Stimulated activated CD8-positive, alpha-beta memory T cell treated with anti-CD3 and anti-CD28 coated beads, Interleukin-4, amount 100 ng/mL, for 4 hours (primary cell): ENCODE measurements at regions not wholly inside any gene's neighbourhood (a gene's known extent, or its start where the extent isn't known, plus 50 kb on each side); places are given as distances from the start of the nearest gene placed in this dataset.
"Not testable (repeated sequence)": the region's sequence is repeated elsewhere in the genome, so short reads cannot be mapped to it uniquely, and the experiment has no call there.

ENCODE experiments used
- DNase-seq, 2 donors: peaks; one replicate each; pipeline ENCODE4 v3.0.0-alpha.2; 2020; ENCODE audit warnings: low read depth in 2 of 2, low spot score in 1 of 2

DNA sequence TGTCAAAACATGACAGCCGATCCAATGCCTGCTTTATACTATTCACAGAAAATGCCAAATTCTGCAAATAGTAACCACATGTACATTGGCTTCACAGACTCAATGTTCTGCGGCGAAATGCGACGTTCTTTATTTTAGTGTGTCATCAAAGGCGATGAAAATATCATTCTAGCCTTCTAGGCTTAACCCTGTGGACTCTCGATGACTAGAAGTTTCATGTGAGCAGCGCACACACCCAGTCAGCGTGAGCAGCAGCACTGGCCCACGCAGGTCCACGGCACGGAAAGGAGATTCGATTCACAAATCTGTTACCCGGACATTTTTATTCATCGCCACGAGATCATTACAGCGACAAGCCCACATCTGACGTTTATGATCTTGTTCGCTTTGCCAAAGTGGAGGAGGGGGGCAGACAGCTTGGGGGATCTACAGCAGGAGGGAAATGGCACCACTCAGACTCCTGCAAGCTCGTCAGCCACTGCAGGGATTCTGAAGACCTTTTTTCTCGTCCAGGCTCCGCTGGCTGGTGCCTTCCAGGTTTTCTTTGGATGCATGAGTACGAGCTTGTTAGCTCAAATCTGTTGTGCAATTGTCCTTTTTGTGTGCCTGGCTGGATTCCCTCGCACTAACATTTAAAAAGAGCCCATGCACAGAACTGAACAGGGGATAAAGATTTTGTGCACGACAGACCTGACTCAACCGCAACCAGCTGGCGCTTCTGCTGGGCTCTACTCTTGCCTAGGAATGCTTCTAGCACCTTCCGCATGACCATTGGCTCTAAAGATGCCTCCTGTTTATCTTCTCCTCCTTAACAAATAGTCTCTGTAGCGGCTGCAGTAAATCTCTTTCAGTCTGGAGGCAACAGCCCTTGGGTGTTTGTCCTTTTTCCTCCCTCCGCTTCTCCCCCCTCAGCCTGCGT, 938.4 kb downstream of the MCTP2 start:
- DNase-seq, result no peak

DNA sequence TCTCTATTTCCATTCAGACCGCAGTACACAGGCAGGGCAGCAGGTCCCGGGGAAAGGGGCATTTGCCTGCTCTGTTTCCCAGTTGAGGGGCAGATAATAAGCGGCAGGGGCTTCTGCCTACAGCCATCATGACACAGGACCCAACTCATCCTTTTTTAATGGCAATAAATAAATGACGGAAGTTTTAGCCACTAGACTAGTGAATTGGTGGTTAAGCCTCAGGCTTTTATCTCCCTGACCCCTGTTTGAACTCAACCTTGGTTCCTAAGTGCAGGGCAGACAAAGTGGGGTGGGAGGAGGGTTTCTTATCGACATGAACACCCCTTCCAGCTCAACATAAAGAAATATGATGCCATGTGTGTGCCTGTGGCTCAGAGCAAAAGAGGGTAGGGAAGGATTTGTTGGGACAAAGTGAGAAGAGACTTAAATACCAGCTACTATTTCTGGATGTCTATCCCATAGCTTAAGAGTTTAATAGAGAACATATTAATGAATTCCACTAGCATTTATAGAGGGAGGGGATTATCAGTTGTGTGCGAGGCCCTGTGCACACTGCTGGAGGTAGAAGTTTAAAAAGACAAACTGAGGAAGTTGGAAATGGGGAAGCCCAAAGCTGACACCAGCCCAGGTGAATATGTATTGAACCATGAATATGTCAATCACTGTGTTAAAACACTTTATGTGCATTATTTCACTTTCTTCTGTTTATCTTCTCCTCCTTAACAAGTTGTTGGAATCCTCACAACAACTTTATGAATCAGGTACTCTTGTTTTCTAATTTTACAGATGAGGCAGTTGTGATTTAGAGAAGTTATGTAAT, 939.4 kb downstream of the MCTP2 start:
- no peak for DNase-seq

DNA sequence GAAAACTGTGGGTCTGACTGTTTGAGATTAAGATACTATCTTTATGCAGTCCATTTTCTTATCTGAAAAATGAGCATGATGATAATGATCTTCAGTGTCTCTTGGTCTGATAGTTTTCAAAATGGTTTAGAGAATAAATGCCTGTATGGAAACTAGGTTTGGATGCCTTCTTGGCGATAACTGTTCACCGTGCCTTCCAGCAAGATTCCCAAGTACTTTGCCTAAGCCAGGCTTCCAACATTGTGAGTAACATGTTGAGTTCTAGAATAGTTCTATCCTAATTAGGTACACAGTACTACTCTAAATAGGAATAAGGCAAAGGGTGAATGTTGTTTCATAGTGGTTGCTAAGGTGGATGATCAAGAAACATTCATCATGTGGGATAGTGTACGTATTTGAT, 940.2 kb downstream of the MCTP2 start:
- DNase-seq, result no peak

DNA sequence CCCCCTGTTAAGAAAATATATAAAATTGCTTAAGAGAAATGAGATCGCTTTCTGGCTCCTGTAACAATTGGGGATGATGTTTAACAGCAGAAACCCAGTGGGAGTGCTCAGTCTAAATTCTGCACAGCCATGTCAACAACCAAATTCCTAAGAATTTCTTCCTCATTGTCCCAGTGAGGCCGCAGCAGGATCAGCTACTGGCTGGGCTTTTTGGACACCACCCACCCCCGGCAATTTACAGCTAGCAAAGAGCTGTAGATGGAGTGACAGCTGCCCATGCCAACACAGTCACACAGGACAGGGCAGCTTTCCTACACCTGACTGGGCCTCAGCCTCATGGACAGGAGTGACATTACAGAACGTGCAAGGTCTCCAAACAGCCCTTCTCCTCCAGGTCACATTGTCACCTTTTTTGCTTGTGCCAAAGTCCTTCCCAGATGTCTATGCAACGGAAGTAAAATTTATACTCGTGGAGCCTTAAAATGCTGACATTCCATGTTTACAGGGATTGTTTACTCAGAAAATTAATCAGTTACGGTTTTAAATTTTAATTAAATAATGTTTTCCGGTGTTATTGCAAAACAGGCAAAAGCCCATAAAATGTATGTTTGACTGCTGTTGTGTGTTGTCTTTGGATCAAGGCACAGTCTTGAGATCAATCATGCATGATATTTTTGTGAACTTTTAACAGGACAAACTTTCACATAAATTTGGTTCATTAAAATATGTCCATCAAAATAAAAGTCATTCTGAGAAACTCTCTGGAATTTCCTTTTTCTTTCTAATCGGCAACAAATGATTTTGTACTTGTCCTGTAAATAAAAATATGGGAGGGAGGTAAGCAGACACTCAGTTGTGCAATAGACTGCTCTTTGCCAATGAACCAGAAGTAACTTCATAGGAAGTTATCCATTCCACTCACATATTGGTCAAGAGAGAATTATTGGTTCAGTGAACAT, 943.2 kb downstream of the MCTP2 start:
- no peak for DNase-seq

DNA sequence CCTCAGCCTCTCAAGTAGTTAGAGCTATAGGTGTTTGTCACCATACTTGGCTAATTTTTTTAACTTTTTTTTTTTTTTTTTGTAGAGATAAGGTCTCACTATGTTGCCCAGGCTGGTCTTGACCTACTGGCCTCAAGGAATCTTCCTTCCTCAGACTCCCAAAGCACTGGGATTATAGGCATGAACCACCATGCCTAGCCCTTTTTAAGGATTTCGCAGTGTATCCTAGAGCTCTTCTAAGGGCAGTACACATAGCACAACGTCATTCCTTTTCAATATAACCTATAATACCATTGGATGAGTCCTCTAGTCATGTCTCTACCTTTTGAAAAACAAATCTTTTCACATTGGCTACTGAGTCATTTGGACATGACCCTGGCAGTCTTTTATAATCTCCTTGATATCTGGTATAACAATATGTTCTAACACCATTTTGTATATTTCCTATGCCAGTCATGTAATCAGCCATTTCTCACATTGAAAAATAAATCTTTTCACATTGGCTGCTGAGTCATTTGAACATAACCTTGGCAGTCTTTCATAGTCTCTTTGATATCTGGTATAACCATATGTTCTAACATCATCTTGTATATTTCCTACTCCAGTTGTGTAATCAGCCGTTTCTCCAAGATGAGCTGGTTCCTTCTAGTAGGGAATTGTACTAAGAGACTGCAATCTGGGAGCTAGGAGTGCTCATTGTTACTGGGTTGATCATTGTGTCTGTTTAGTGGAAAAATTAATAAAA, 944.7 kb downstream of the MCTP2 start:
- no peak for DNase-seq

DNA sequence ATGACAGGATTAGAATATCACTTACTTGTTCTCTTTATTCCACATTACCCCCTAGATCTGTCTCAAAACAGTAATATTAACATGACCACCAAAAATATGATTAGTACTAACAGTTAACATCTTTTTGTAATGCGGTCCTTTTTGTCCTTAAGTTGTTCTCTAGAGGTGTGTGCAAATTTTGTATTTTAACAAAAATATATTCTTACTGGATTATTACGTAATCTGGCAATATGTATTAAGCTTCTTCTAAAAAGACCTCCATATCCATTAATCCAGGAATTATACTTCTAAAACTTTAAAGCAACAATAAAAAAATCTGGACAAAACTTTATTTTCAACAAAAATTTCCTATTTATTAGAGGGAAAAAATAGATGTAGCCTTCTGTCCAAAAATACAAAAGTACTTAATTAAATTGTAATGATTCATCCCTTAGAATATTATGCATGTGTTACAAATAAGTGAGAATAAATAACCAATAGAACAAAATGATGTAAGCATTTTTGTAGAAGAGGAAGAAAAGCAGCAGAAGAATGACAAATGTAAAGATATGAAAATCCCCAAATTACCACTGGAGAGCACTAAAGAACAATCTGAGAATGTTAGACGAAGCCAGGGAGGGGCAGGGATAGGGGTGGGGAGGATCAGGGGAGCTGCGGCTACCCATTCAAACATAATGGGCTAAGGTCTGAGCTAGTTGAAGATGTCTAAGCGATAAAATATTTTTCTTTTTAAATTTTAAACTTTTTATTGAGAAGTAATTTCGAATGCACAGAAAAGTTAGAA, 945.6 kb downstream of the MCTP2 start:
- DNase-seq, result no peak

DNA sequence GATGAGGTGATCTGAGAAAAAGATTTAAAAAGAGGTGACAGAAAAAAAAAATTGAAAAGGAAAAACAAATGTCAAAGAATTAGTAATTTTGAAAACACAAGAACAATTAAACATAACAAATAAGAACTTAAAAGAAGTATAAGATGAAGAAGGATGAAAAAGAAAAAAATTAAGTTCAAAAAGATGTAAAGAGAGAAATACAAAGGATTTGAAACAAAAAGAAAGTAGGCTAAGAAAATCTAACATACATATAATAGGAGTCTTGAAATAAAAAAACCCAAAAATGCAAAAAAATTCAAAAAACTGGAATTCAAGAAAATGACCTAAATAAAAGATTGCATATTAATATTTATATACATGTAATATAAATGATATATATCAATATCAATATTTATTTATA, 949.2 kb downstream of the MCTP2 start:
- DNase-seq, result no peak

DNA sequence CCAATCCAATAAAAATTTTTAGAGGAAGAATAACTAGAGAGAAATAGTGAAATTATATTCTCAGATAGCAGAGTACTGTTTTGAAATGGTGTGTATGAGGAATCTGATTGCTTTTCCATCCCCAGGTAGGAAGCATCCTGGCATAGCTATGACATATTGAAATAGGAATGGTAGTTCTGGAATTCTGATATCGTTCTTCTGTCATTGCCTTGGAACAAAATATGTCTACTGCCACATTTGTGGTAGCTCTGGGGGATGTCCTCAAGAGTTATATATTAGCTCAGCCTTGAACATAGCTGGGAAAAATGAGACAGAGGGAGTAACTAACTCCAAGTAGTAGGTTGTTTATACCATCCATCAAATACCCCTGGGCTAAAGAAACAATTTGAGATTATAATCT, 950.7 kb downstream of the MCTP2 start:
- DNase-seq, result no peak

DNA sequence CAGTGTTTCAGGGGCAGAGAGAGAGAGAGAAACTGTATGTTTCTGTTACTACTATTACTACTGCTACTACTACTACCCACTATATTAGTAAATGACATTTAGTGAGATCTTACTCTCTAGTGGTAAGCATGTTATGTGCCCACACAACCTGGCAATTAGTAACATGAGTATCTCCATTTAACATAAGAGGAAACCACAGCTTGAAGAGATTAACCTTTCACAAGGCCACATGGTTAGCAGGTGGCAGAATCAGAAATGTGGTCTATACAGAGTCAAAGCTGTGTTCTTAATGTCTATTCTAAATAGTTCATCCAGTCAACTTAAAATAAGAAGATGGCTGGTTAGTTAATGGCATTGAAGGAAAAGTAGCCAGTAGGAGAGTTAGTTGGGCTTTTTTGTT, 961.6 kb downstream of the MCTP2 start:
- DNase-seq, result no peak

DNA sequence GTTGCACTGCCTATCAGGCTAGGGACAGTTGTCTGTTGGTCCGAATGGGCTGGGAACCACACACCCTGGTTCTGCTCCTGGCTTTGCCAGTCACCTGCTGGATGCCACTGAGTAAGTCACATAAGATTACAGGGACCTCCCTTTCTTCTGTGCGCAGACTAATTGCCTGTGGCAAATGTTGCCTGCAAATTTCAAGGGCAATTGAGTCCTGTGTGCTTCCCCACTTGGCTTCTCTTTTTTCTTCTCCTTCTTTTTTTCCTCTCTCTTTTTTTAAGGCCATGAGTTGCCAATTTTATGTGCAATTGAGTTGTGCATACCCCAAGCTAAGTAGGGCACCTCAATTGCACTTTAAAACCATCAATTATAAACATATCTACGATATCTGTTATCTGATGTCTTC, 963.4 kb downstream of the MCTP2 start:
- no peak for DNase-seq

DNA sequence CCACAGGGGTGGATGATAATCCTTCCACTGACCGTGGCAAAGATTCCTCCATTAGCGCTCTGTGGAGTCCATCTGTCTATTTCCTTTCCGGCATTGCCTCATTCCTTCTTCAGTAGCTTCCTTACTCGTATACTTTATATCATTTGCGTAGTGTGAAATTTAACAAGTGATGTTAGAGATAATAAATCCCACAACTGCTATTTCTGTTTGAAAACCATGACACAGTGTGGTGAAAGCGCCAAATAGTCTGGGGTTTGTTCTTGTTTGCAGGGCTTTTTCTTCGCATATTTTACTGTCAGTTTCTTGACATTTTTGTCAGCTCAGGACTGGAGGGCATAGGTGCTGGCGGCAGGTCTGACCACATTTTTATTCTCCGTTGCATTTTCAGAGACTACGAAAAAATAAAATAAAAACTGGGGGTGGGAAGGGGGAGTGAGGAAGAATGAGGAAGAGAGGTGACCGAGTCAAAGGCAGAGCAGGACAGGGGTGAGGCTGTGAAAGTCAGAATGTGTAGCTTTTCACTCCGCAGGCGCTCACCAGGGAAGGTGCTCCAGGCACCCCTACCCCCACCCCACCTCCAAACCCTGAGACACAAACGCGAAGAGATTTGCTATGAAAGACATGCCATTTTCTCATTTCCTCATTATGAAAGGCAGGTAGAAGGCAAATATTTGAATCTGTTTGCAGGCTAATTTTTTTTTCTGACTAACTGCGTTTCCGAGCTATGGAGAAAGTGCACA, 965.0 kb downstream of the MCTP2 start:
- DNase-seq, result no peak

DNA sequence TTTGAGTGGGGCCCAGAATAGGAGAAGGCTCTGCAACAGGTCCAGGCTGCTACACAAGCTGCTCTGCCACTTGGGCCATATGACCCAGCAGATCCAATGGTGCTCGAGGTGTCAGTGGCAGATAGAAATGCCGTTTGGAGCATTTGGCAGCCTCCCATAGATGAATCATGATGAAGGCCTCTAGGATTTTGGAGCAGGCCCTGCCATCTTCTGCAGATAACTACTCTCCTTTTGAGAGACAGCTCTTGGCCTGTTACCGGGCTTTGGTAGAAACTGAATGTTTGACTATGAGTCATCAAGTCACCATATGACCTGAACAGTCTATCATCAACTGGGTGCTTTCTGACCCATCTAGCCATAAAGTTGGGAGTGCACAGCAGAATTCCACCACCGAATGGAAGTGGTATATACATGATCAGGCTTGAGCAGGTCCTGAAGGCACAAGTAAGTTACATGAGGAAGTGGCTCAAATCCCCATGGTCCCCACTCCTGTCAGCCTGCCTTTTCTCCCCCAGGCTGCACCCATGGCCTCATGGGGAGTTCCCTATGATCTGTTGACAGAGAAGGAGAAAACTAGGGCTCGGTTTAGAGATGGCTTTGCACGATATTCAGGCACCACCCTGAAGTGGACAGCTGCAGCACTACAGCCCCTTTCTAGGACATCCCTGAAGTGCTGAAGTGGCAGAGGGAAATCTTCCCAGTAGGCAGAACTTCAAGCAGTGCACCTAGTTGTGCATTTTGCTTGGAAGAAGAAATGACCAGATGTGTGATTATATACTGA, 971.4 kb downstream of the MCTP2 start:
- DNase-seq, result no peak

DNA sequence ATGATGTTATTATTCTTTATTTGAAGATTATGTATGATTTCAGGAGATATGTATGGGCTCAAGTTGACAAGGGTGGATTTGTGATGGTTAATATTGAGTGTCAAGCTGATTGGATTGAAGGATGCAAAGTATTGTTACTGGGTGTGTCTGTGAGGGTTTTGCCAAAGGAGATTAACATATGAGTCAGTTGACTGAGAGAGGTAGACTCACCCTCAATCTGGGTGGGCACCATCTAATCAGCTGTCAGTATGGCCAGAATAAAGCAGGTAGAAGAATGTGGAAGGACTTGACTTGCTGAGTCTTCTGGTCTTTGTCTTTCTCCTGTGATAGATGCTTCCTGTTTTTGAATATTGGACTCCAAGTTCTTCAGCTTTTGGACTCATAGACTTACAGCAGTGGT, 973.7 kb downstream of the MCTP2 start:
- no peak for DNase-seq

DNA sequence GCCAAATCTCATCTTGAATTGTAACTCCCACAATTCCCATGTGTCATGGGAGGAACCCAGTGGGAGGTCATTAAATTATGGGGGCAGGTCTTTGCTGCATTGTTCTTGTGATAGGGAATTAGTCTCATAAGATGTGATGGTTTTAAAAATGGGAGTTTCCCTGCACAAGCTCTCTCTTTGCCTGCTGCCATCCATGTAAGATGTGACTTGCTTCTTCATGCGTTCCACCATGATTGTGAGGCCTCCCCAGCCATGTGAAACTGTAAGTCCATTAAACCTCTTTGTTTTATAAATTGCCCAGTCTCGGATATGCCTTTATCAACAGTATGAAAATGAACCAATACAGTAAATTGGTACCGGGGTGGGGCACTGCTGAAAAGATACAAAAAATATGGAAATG, 974.5 kb downstream of the MCTP2 start:
- DNase-seq, result not testable (repeated sequence)

DNA sequence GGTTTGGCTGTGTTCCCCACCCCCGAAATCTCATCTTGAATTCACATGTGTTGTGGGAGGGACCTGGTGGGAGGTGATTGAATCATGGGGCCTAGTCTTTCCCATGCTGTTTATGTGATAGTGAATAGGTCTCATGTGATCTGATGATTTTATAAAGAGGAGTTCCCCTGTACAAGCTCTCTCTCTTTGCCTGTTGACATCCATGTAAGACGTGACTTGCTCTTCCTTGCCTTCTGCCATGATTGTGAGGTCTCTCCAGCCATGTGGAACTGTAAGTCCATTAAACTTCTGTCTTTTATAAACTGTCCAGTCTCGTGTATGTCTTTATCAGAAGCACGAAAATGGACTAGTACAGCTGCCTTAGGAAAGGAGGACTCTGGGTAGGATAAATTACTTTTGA, 976.7 kb downstream of the MCTP2 start:
- no peak for DNase-seq

DNA sequence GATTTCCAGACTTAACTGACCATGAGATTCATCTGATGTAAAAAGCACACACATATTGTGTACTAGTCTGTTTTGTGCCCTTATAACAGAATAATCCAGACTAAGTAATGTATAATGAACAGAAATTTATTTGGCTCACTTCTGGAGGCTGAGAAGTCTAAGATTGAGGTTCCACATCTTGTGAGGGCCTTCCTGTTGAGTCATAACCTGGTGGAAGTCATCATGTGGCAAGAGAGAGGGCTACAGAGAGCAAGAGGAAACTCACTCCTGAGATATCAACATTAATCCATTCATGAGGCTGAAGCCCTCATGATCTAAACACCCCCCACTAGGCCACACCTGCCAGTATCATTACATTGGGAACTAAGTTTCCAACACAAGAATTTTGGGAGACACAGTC, 977.6 kb downstream of the MCTP2 start:
- DNase-seq, result no peak

DNA sequence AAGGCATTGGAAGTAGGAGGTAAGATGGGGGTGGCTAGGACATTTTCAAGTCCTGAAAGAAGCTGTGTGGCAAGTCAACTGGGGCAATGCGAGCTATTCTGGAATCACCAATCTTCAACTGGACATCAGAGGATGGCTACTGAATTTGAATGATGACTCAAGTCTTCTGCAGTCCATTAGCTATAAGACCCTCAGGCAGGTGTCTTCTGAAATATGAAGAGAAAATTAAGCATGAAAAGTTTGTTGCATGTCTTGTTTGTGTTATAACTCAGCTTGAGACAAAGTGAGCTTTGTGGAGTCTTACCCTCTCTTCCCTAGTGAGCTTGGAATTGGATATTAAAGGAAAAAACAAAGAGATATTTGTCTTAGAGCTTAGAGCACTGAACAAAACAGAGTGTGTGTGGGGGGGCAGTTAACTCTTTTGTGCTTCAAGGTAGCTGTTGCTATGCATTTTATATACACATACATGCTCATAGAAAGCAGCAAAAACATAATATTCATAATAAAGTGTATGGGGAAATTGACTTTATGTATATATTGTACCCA, 979.1 kb downstream of the MCTP2 start:
- no peak for DNase-seq

DNA sequence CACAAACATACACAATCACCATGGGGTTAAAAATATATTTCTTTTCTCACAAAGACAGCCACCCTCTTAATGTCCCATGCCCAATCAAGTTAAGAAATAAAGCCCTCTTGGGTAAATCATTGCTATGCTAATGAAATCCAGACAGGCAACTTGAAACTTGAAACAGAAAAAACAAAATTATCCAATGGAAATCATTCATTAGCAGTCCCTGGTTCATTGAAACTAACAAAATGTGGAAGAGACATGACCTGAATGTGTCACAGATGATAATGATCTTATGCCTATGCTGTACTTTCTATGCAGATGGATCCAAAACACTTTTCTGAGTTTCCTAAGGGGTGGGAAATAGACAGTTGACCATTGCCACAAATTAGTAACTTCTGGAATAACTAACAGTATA, 983.7 kb downstream of the MCTP2 start:
- DNase-seq, result no peak
